ENCODE measurements at regions not wholly inside any gene's neighbourhood (a gene's known extent, or its start where the extent isn't known, plus 50 kb on each side); places are given as distances from the start of the nearest gene placed in this dataset.

DNA sequence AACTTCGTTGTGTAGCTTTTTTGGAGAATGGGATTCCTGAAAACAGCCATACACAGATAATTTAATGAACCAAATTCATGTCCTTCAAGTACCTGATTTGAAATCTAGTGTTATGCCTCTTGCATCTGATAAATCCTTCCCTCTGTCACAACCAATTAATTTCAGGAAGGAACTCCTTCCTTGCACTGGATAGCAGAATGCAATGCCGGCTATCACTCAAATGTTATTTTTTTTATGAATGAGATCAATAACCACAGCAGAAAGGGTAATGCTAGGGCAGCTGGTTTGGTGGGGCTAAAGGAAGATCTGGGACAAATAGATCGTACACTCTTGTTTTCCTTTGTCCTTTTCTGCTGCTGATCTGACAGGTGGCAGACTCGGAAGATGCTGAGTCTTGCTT, 899.5 kb upstream of the GYPC start:
- H3K9me3 Mint-ChIP-seq, result peaks cover 71% of the 10 kb centered on the region
- ChIA-PET POLR2A (no interaction called here), CTCF (no interaction called here)
- H3K27me3 Mint-ChIP-seq (ENCODE audit: low read depth), result peaks cover 2% of the 10 kb centered on the region; the same call in 1 of the 2 replicates
- H3K36me3 Mint-ChIP-seq, result peaks cover 52% of the 10 kb centered on the region
- ATAC-seq, result no peak
- no peak for DNase-seq (ENCODE audit: low spot score)
- no peak overlapping the region for H3K27ac Mint-ChIP-seq
- TF ChIP-seq KAT7 (CRISPR knock-in tag; IDR thresholded peaks at IDR 0.05; ENCODE audit: borderline replicate concordance), result no peak
- no peak for TF ChIP-seq NR2C2 (CRISPR knock-in tag; IDR thresholded peaks at IDR 0.05)
- TF ChIP-seq RELA (CRISPR knock-in tag; IDR thresholded peaks at IDR 0.05; ENCODE audit: borderline replicate concordance), result no peak
- no peak for TF ChIP-seq JUN (CRISPR knock-in tag; IDR thresholded peaks at IDR 0.05)
- TF ChIP-seq ZNF263 (CRISPR knock-in tag; IDR thresholded peaks at IDR 0.05; ENCODE audit: low read depth), result no peak
- no peak for TF ChIP-seq HMGXB4 (CRISPR knock-in tag; IDR thresholded peaks at IDR 0.05)
- TF ChIP-seq FOXJ3 (CRISPR knock-in tag; IDR thresholded peaks at IDR 0.05; ENCODE audit: borderline replicate concordance), result no peak
- no peak for TF ChIP-seq NR3C1 (CRISPR knock-in tag; conservative IDR thresholded peaks at IDR 0.05; ENCODE audit: low read depth)
- no peak for TF ChIP-seq IRF2 (CRISPR knock-in tag; IDR thresholded peaks at IDR 0.05; ENCODE audit: borderline replicate concordance, low read depth)
- TF ChIP-seq, protein P1, sequence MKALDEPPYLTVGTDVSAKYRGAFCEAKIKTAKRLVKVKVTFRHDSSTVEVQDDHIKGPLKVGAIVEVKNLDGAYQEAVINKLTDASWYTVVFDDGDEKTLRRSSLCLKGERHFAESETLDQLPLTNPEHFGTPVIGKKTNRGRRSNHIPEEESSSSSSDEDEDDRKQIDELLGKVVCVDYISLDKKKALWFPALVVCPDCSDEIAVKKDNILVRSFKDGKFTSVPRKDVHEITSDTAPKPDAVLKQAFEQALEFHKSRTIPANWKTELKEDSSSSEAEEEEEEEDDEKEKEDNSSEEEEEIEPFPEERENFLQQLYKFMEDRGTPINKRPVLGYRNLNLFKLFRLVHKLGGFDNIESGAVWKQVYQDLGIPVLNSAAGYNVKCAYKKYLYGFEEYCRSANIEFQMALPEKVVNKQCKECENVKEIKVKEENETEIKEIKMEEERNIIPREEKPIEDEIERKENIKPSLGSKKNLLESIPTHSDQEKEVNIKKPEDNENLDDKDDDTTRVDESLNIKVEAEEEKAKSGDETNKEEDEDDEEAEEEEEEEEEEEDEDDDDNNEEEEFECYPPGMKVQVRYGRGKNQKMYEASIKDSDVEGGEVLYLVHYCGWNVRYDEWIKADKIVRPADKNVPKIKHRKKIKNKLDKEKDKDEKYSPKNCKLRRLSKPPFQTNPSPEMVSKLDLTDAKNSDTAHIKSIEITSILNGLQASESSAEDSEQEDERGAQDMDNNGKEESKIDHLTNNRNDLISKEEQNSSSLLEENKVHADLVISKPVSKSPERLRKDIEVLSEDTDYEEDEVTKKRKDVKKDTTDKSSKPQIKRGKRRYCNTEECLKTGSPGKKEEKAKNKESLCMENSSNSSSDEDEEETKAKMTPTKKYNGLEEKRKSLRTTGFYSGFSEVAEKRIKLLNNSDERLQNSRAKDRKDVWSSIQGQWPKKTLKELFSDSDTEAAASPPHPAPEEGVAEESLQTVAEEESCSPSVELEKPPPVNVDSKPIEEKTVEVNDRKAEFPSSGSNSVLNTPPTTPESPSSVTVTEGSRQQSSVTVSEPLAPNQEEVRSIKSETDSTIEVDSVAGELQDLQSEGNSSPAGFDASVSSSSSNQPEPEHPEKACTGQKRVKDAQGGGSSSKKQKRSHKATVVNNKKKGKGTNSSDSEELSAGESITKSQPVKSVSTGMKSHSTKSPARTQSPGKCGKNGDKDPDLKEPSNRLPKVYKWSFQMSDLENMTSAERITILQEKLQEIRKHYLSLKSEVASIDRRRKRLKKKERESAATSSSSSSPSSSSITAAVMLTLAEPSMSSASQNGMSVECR (CRISPR knock-in tag; IDR thresholded peaks at IDR 0.05; ENCODE audit: borderline replicate concordance), result no peak
- no peak for TF ChIP-seq GABPB1 (CRISPR knock-in tag; IDR thresholded peaks at IDR 0.05)
- H3K4me1 Mint-ChIP-seq, result no peaks in the 10 kb centered on the region
- H3K4me3 Mint-ChIP-seq, result no peak overlapping the region

GRCh38 chr2:125796784-125797183, 859.2 kb upstream of the GYPC start:
- Mint-ChIP-seq H3K4me3 (no peak overlapping the region), H3K4me1 (no peaks in the 10 kb centered on the region), H3K27ac (no peak overlapping the region), H3K36me3 (peaks cover 59% of the 10 kb centered on the region), H3K27me3 (ENCODE audit: low read depth) (no peaks in the 10 kb centered on the region; the same call in 1 of the 2 replicates), H3K9me3 (peaks cover 86% of the 10 kb centered on the region)
- POLR2A ChIA-PET, result no interaction called here
- TF ChIP-seq JAZF1 (CRISPR knock-in tag; IDR thresholded peaks at IDR 0.05), result no peak
- no peak for TF ChIP-seq EMX1 (CRISPR knock-in tag; IDR thresholded peaks at IDR 0.05)
- TF ChIP-seq, protein P2, sequence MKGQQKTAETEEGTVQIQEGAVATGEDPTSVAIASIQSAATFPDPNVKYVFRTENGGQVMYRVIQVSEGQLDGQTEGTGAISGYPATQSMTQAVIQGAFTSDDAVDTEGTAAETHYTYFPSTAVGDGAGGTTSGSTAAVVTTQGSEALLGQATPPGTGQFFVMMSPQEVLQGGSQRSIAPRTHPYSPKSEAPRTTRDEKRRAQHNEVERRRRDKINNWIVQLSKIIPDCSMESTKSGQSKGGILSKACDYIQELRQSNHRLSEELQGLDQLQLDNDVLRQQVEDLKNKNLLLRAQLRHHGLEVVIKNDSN (CRISPR knock-in tag; IDR thresholded peaks at IDR 0.05), result no peak
- TF ChIP-seq IRF1 (CRISPR knock-in tag; IDR thresholded peaks at IDR 0.05), result no peak
- no peak for TF ChIP-seq MXD4 (CRISPR knock-in tag; IDR thresholded peaks at IDR 0.05; ENCODE audit: borderline replicate concordance)
- no peak for TF ChIP-seq CBFB (CRISPR knock-in tag; IDR thresholded peaks at IDR 0.05; ENCODE audit: low read depth)
- TF ChIP-seq CTCF (IDR thresholded peaks at IDR 0.05), result no peak
- TF ChIP-seq, protein P3, sequence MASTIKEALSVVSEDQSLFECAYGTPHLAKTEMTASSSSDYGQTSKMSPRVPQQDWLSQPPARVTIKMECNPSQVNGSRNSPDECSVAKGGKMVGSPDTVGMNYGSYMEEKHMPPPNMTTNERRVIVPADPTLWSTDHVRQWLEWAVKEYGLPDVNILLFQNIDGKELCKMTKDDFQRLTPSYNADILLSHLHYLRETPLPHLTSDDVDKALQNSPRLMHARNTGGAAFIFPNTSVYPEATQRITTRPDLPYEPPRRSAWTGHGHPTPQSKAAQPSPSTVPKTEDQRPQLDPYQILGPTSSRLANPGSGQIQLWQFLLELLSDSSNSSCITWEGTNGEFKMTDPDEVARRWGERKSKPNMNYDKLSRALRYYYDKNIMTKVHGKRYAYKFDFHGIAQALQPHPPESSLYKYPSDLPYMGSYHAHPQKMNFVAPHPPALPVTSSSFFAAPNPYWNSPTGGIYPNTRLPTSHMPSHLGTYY (CRISPR knock-in tag; IDR thresholded peaks at IDR 0.05), result no peak
- TF ChIP-seq TEAD1 (CRISPR knock-in tag; IDR thresholded peaks at IDR 0.05), result no peak
- no peak for TF ChIP-seq GTF2I (CRISPR knock-in tag; conservative IDR thresholded peaks at IDR 0.05)
- no peak for TF ChIP-seq IRF2 (CRISPR knock-in tag; IDR thresholded peaks at IDR 0.05; ENCODE audit: borderline replicate concordance, low read depth)
- TF ChIP-seq, protein P4, sequence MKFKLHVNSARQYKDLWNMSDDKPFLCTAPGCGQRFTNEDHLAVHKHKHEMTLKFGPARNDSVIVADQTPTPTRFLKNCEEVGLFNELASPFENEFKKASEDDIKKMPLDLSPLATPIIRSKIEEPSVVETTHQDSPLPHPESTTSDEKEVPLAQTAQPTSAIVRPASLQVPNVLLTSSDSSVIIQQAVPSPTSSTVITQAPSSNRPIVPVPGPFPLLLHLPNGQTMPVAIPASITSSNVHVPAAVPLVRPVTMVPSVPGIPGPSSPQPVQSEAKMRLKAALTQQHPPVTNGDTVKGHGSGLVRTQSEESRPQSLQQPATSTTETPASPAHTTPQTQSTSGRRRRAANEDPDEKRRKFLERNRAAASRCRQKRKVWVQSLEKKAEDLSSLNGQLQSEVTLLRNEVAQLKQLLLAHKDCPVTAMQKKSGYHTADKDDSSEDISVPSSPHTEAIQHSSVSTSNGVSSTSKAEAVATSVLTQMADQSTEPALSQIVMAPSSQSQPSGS (CRISPR knock-in tag; IDR thresholded peaks at IDR 0.05; ENCODE audit: borderline replicate concordance, low read depth), result no peak
- TF ChIP-seq JUN (CRISPR knock-in tag; IDR thresholded peaks at IDR 0.05), result no peak
- no peak for TF ChIP-seq RORB (CRISPR knock-in tag; IDR thresholded peaks at IDR 0.05)
- TF ChIP-seq ZNF423 (CRISPR knock-in tag; IDR thresholded peaks at IDR 0.05), result no peak
- no peak for TF ChIP-seq TCF7 (CRISPR knock-in tag; IDR thresholded peaks at IDR 0.05; ENCODE audit: low read depth)
- no peak for TF ChIP-seq PRRX2 (CRISPR knock-in tag; IDR thresholded peaks at IDR 0.05)
- CTCF ChIA-PET, result no interaction called here
- DNase-seq (ENCODE audit: low spot score), result no peak
- ATAC-seq, result no peak

All from WTC11 (cell line).